Sigmoid colon (tissue), 6 donors: ENCODE measurements at regions not wholly inside any gene's neighbourhood (a gene's known extent, or its start where the extent isn't known, plus 50 kb on each side); places are given as distances from the start of the nearest gene placed in this dataset.

ENCODE experiments used
- DNase-seq: peaks from one replicate; pipeline ENCODE4 v3.0.0-alpha.2; 2019
- H3K27ac ChIP-seq, 4 donors: fragments of 200-600 bp; sonication (generic); one replicate each; pipeline ENCODE4 v1.5.1; 2016 to 2019; ENCODE audit warnings: mild to moderate bottlenecking in 1 of 4
- H3K27me3 ChIP-seq, 3 donors: fragments of 200-600 bp; sonication (generic); one replicate each; pipeline ENCODE4 v1.5.1; 2019; ENCODE audit warnings: mild to moderate bottlenecking in 1 of 3
- H3K36me3 ChIP-seq, 4 donors: fragments of 200-600 bp; sonication (generic); one replicate each; pipeline ENCODE4 v1.5.1; 2016 to 2019
- H3K4me1 ChIP-seq, 4 donors: fragments of 200-600 bp; sonication (generic); one replicate each; pipeline ENCODE4 v1.5.1; 2017 to 2019
- H3K4me3 ChIP-seq, 4 donors: fragments of 200-600 bp; sonication (generic); one replicate each; pipeline ENCODE4 v1.5.1; 2017 to 2019; ENCODE audit warnings: mild to moderate bottlenecking in 2 of 4, moderate library complexity in 1 of 4
- H3K9me3 ChIP-seq, 4 donors: fragments of 200-600 bp in 3 of 4; sonication (generic) in 3 of 4; one replicate each; pipeline versions ENCODE4 v1.5.1 to v1.6.1; 2013 to 2019
- CTCF ChIP-seq, 4 experiments: fragments of 450-650 bp in 3 of 4; fragments of 200-600 bp in 1 of 4; IDR thresholded peaks; one replicate each; pipeline ENCODE4 v1.5.1; 2016 to 2019; ENCODE audit warnings: antibody characterized with exemption in 4 of 4, mild to moderate bottlenecking in 3 of 4, moderate library complexity in 2 of 4
- EP300 ChIP-seq, 4 donors: sonication (generic); formaldehyde crosslinking; IDR thresholded peaks; one replicate each; pipeline ENCODE4 v1.6.1; 2017; ENCODE audit warnings: antibody characterized with exemption in 4 of 4
- POLR2A ChIP-seq, 2 donors: fragments of 450-650 bp; IDR thresholded peaks; one replicate each; pipeline ENCODE4 v1.6.1; 2016; ENCODE audit warnings: antibody characterized with exemption in 2 of 2, mild to moderate bottlenecking in 2 of 2, moderate library complexity in 2 of 2
- POLR2AphosphoS5 ChIP-seq, 4 donors: sonication (generic); formaldehyde crosslinking; IDR thresholded peaks; one replicate each; pipeline ENCODE4 v1.6.1; 2017; ENCODE audit warnings: antibody characterized with exemption in 4 of 4
- WGBS, 2 donors: extraction: QIAGEN DNeasy Blood & Tissue Kit; methylation state at CpG; one replicate each; pipeline ENCODE4 v1.1.7; 2013; 5-methylcytosine and 5-hydroxymethylcytosine counted together
- intact Hi-C: fragments of 100-400 bp; cut with DNase I; formaldehyde crosslinking; loops from one replicate; pipeline ENCODE4 v1.15.1; 2023
- donor health status: healthy with polysubstance abuse.
- donor health status: healthy.

- intact Hi-C loops, result no loop called here
- peaks cover 0 to 56% (median 40%) of the 10 kb centered on the region in 4 donors for H3K4me1 ChIP-seq
- H3K9me3 ChIP-seq, result no peaks in the 10 kb centered on the region
- 65 to 81% methylated on average over 2 of the region's 2 CpGs for WGBS, 2 donors
- no peak for DNase-seq
- no peak overlapping the region for H3K4me3 ChIP-seq
- no peaks in the 10 kb centered on the region for H3K36me3 ChIP-seq
- no peak overlapping the region for H3K27ac ChIP-seq
- H3K27me3 ChIP-seq, result no peaks in the 10 kb centered on the region
- no peak for TF ChIP-seq EP300 (IDR thresholded peaks at IDR 0.05)
- no peak for TF ChIP-seq CTCF (IDR thresholded peaks at IDR 0.05)
- no peak for TF ChIP-seq POLR2A (IDR thresholded peaks at IDR 0.05)
- TF ChIP-seq POLR2AphosphoS5 (IDR thresholded peaks at IDR 0.05), result no peak
These were observed 166.9 kb downstream of the GLI2 start for GRCh38 chr2:120902592-120902991.

- Histone ChIP-seq H3K9me3 (no peaks in the 10 kb centered on the region), H3K4me3 (no peak overlapping the region), H3K4me1 (peaks cover 0 to 45% (median 31%) of the 10 kb centered on the region in 4 donors), H3K27ac (peak overlapping the region; percentile 7 to 69 (median 62)), H3K27me3 (no peaks in the 10 kb centered on the region), H3K36me3 (no peaks in the 10 kb centered on the region)
- no peak for DNase-seq
- TF ChIP-seq EP300 (IDR thresholded peaks at IDR 0.05) (no peak), POLR2A (IDR thresholded peaks at IDR 0.05) (no peak), CTCF (IDR thresholded peaks at IDR 0.05) (peak in 1 of 4 experiments; percentile 10), POLR2AphosphoS5 (IDR thresholded peaks at IDR 0.05) (no peak)
- intact Hi-C loops, result no loop called here
- WGBS, 2 donors, result 76 to 84% methylated on average over 8 of the region's 8 CpGs
These were observed 168.7 kb downstream of the GLI2 start for GRCh38 chr2:120904379-120904778.

GRCh38 chr2:120904830-120905234 is 169.2 kb downstream of the GLI2 start:
- intact Hi-C loops, result no loop called here
- no peak for TF ChIP-seq CTCF (IDR thresholded peaks at IDR 0.05)
- TF ChIP-seq EP300 (IDR thresholded peaks at IDR 0.05), result no peak
- TF ChIP-seq POLR2AphosphoS5 (IDR thresholded peaks at IDR 0.05), result no peak
- TF ChIP-seq POLR2A (IDR thresholded peaks at IDR 0.05), result no peak
- Histone ChIP-seq H3K9me3 (no peaks in the 10 kb centered on the region), H3K4me3 (no peak overlapping the region), H3K27me3 (no peaks in the 10 kb centered on the region), H3K27ac (peak overlapping the region; percentile 7 to 69 (median 62)), H3K4me1 (peaks cover 0 to 42% (median 27%) of the 10 kb centered on the region in 4 donors), H3K36me3 (no peaks in the 10 kb centered on the region)
- 57 to 74% methylated on average over 5 of the region's 5 CpGs for WGBS, 2 donors
- no peak for DNase-seq

DNA sequence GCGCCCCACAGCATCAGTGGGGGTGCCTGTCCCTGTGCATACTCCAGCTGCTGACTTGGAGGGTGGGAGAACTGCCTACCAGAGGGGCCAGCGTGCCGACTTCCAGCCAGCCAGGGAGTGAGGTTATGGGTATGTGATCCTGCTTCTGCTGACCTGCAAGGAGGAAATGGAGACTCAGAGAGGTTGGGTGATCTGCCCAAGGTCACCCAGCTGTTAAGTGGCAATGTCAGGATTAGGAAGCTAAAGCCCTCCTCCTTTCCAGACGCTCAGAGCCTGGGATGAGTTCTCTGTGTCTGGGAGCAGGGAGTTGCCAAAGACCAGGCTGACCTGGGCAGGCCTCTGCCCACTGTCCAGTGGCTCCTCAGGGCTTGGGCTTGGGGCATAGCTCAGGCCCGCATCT is 169.6 kb downstream of the GLI2 start:
- Histone ChIP-seq H3K27ac (peak overlapping the region in 3 of 4 donors; percentile 62 to 69 (median 62)), H3K36me3 (no peaks in the 10 kb centered on the region), H3K4me1 (peaks cover 0 to 37% (median 24%) of the 10 kb centered on the region in 4 donors), H3K27me3 (no peaks in the 10 kb centered on the region), H3K9me3 (no peaks in the 10 kb centered on the region), H3K4me3 (no peak overlapping the region)
- TF ChIP-seq EP300 (IDR thresholded peaks at IDR 0.05), result no peak
- no peak for TF ChIP-seq CTCF (IDR thresholded peaks at IDR 0.05)
- TF ChIP-seq POLR2AphosphoS5 (IDR thresholded peaks at IDR 0.05), result no peak
- TF ChIP-seq POLR2A (IDR thresholded peaks at IDR 0.05), result no peak
- DNase-seq, result no peak
- intact Hi-C loops, result no loop called here
- WGBS, 2 donors, result 78 to 88% methylated on average over 5 of the region's 5 CpGs
